GM10248 (cell line): ENCODE measurements at regions not wholly inside any gene's neighbourhood (a gene's known extent, or its start where the extent isn't known, plus 50 kb on each side); places are given as distances from the start of the nearest gene placed in this dataset.

Experiments used
- CTCF ChIA-PET: fragments of 300-600 bp; sonication (Branson Sonifier 250); formaldehyde crosslinking; extraction: SDS; loops from one replicate; lab custom pipeline; 2021; ENCODE audit warnings: antibody characterized with exemption; lab: Yijun Ruan, JAX
- POLR2A ChIA-PET: fragments of 350-650 bp; sonication (Branson Sonifier 250); formaldehyde crosslinking; extraction: SDS; loops from one replicate; lab custom pipeline; 2020; ENCODE audit warnings: antibody characterized with exemption; lab: Yijun Ruan, JAX
- DNase-seq: peaks from one replicate; pipeline ENCODE4 v3.0.0; 2012; ENCODE audit errors: extremely low spot score
- TF ChIP-seq, protein P1 (sequence below): IDR thresholded peaks from 2 replicates; pipeline ENCODE4 v1.5.1; 2012; ENCODE audit warnings: mild to moderate bottlenecking, low read depth; ENCODE audit errors: extremely low read depth, missing control alignments, control extremely low read depth

DNA sequence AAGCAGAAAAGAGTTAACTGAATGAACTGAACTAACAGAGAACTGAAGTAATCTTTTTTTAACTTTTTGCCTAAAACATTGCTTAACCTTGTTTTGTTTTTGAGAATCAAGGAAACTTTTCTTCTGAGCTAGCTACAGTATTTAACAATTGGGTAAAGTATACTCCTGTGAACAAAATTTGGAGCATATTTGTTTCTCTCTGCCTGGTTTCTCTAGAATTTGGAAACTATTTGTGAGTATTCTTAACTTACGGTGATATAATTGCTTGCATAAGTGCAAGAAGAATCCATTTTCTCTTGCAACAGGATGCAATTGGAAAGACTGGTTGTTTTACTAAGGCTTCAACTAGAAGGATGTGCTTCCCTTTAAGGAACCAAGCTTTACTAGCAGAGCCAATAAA is 65.9 kb upstream of the FAM98A start:
- TF ChIP-seq, protein P1, sequence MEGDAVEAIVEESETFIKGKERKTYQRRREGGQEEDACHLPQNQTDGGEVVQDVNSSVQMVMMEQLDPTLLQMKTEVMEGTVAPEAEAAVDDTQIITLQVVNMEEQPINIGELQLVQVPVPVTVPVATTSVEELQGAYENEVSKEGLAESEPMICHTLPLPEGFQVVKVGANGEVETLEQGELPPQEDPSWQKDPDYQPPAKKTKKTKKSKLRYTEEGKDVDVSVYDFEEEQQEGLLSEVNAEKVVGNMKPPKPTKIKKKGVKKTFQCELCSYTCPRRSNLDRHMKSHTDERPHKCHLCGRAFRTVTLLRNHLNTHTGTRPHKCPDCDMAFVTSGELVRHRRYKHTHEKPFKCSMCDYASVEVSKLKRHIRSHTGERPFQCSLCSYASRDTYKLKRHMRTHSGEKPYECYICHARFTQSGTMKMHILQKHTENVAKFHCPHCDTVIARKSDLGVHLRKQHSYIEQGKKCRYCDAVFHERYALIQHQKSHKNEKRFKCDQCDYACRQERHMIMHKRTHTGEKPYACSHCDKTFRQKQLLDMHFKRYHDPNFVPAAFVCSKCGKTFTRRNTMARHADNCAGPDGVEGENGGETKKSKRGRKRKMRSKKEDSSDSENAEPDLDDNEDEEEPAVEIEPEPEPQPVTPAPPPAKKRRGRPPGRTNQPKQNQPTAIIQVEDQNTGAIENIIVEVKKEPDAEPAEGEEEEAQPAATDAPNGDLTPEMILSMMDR: no peak
- no peak for DNase-seq
- ChIA-PET CTCF (interaction anchor here (1.4 kb wide), 1 partner anchor 9 kb away, joined by 3 read pairs; no protein-coding TSS in a partner anchor), POLR2A (no interaction called here)

DNA sequence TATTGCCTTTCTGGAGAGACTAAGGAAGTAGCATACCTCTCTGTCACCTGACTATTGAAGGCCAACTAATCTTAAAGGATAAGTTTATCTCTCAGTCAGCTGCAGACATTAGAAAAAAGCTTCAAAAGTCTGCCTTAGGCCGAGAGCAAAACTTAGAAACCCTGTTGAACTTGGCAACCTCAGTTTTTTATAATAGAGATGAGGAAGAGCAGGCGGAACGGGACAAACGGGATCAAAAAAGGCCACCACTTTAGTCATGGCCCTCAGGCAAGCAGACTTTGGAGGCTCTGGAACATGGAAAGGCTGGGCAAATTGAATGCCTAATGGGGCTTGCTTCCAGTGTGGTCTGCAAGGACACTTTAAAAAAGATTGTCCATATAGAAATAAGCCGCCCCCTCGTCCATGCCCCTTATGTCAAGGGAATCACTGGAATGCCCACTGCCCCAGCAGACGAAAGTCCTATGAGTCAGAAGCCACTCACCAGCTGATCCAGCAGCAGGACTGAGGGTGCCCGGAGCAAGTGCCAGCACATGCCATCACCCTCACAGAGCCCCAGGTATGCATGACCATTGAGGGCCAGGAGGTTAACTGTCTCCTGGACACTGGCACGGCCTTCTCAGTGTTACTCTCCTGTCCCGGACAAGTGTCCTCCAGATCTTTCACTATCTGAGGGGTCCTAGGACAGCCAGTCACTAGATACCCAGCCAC is 61.5 kb upstream of the FAM98A start:
- TF ChIP-seq, protein P1: no peak
- no peak for DNase-seq
- POLR2A ChIA-PET: no interaction called here
- CTCF ChIA-PET: no interaction called here

DNA sequence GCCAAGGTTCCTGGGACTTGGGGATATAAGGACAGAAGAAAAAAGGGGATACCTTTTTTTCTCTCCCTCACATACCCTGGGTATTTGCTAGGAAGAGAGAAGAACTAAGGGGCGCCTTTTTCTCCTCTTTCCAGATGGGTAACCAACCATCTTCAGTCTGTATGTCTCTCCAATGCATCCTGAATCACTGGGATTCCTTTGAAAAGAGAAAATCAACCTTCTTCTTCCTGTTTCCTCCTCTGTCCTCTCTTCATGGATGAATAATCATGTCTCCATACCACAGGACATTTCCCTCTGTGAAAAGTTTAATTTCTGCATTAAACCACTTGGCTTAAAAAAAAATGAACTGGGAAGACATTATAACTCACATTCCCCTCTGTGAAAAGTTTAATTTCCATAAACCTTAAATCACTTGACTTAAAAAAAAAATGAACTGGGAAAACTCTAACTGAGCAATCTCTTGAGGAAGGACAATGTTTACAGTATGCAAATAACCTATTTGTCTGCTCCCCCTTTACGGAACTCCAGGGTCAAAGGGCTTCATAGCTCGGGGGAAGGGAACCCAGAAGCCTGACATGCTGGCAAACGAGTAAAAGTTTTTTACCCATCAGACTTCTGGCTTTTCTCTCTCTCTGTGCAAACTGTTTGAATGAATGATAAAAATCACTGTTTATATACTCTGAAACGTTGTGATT is 56.7 kb upstream of the FAM98A start:
- DNase-seq: no peak
- ChIA-PET CTCF (no interaction called here), POLR2A (no interaction called here)
- TF ChIP-seq, protein P1: no peak

DNA sequence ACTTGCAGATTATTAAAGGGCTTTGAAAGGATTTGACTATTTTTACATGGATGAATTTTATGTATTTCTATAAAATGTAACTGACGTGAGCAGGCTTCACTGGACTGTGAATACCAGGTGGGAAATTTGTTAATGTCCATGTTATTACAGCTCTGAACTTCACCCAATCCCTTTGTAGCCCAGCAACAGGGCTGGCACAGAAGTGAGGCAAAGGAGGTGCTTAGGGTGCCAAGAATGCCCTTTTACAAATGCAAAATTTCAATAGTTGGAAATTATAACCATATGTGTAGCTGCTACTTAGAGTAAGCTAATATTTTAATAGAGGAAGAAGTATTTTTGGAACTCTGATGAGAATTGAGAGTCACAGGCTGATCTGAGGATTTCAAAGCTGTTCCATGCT is 53.7 kb upstream of the FAM98A start:
- TF ChIP-seq, protein P1: no peak
- POLR2A ChIA-PET: no interaction called here
- CTCF ChIA-PET: interaction anchor here (1.0 to 1.5 kb wide), 4 partner anchors 10 to 31 kb away, joined by 3 read pairs; no protein-coding TSS in a partner anchor
- no peak for DNase-seq

DNA sequence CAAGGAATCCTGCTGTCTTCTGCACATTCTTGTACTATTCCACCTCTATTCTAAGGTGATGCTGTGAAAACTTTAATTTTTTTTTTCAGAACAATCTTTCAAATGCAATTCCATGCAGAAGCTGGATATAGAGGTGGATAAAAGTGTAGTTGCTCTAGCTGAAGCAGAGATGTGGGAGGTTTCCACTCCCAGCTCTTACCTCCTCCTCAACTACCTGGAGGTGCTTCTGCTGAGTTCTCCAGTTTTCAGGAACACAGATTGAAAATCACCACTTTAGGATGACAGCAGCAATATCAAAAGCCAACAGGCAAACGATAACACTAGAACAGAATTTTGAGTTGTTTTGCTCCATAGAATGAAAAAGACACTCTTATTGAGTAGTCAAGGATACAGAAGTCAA is 51.1 kb upstream of the FAM98A start:
- CTCF ChIA-PET: no interaction called here
- POLR2A ChIA-PET: no interaction called here
- TF ChIP-seq, protein P1: no peak
- DNase-seq: no peak
